ENCODE measurements at regions not wholly inside any gene's neighbourhood (a gene's known extent, or its start where the extent isn't known, plus 50 kb on each side); places are given as distances from the start of the nearest gene placed in this dataset.

- Mint-ChIP-seq H3K4me1 (ENCODE audit: low read depth) (no peaks in the 10 kb centered on the region), H3K27ac (no peak overlapping the region), H3K9me3 (no peaks in the 10 kb centered on the region), H3K4me3 (no peak overlapping the region), H3K27me3 (no peaks in the 10 kb centered on the region), H3K36me3 (ENCODE audit: low read depth) (no peaks in the 10 kb centered on the region)
- TF ChIP-seq CTCF (IDR thresholded peaks at IDR 0.05) = no peak
- ATAC-seq (no peak), DNase-seq (no peak)
- ChIA-PET CTCF (no interaction called here), POLR2A (no interaction called here)
- intact Hi-C loops (cut with micrococcal nuclease) = no loop called here
Observed at GRCh38 chr6:154591234-154591633, 80.7 kb upstream of the CNKSR3 start.

GRCh38 chr6:154592199-154592860, 81.8 kb upstream of the CNKSR3 start:
- CTCF ChIA-PET = no interaction called here
- POLR2A ChIA-PET = no interaction called here
- no peak for DNase-seq

GRCh38 chr6:154593122-154593521, 82.6 kb upstream of the CNKSR3 start:
- H3K27ac Mint-ChIP-seq = no peak overlapping the region
- H3K27me3 Mint-ChIP-seq = no peaks in the 10 kb centered on the region
- ChIA-PET POLR2A (no interaction called here), CTCF (no interaction called here)
- H3K9me3 Mint-ChIP-seq = no peaks in the 10 kb centered on the region
- TF ChIP-seq CTCF (IDR thresholded peaks at IDR 0.05) = no peak
- intact Hi-C loops (cut with micrococcal nuclease) = no loop called here
- no peaks in the 10 kb centered on the region for H3K4me1 Mint-ChIP-seq (ENCODE audit: low read depth)
- no peak overlapping the region for H3K4me3 Mint-ChIP-seq
- ATAC-seq (no peak), DNase-seq (no peak)
- H3K36me3 Mint-ChIP-seq (ENCODE audit: low read depth) = no peaks in the 10 kb centered on the region

More at GRCh38 chr6:154592199-154592860, 81.8 kb upstream of the CNKSR3 start:
- Mint-ChIP-seq H3K9me3 (no peaks in the 10 kb centered on the region), H3K36me3 (ENCODE audit: low read depth) (no peaks in the 10 kb centered on the region), H3K27ac (no peak overlapping the region), H3K4me1 (ENCODE audit: low read depth) (no peaks in the 10 kb centered on the region), H3K27me3 (no peaks in the 10 kb centered on the region), H3K4me3 (no peak overlapping the region)
- TF ChIP-seq CTCF (IDR thresholded peaks at IDR 0.05) = no peak
- ATAC-seq = no peak
- intact Hi-C loops (cut with micrococcal nuclease) = no loop called here

- ChIA-PET POLR2A (interaction anchor here (1.7 kb wide), 1 partner anchor 10 kb away, joined by 5 read pairs; no protein-coding TSS in a partner anchor), CTCF (interaction anchor here (1.1 kb wide), 2 partner anchors 11 to 14 kb away, joined by 3 read pairs; no protein-coding TSS in a partner anchor)
- no peak overlapping the region for H3K4me3 Mint-ChIP-seq
- intact Hi-C loops (cut with micrococcal nuclease) = no loop called here
- no peaks in the 10 kb centered on the region for H3K9me3 Mint-ChIP-seq
- H3K36me3 Mint-ChIP-seq (ENCODE audit: low read depth) = no peaks in the 10 kb centered on the region
- H3K27ac Mint-ChIP-seq = no peak overlapping the region
- no peak for ATAC-seq
- H3K27me3 Mint-ChIP-seq = no peaks in the 10 kb centered on the region
- no peak for DNase-seq
- TF ChIP-seq CTCF (IDR thresholded peaks at IDR 0.05) = no peak
- H3K4me1 Mint-ChIP-seq (ENCODE audit: low read depth) = peaks cover 5% of the 10 kb centered on the region
Observed at GRCh38 chr6:154594496-154595198, 84.2 kb upstream of the CNKSR3 start.

- DNase-seq = no peak
- Mint-ChIP-seq H3K27ac (no peak overlapping the region), H3K9me3 (no peaks in the 10 kb centered on the region), H3K36me3 (ENCODE audit: low read depth) (no peaks in the 10 kb centered on the region), H3K4me3 (no peak overlapping the region), H3K4me1 (ENCODE audit: low read depth) (peaks cover 5% of the 10 kb centered on the region), H3K27me3 (no peaks in the 10 kb centered on the region)
- POLR2A ChIA-PET = interaction anchor here (1.7 kb wide), 1 partner anchor 11 kb away, joined by 5 read pairs; no protein-coding TSS in a partner anchor
- no peak for TF ChIP-seq CTCF (IDR thresholded peaks at IDR 0.05)
- intact Hi-C loops (cut with micrococcal nuclease) = no loop called here
- CTCF ChIA-PET = interaction anchor here (1.1 kb wide), 4 partner anchors 10 to 23 kb away, joined by 3 to 4 read pairs (median 3); no protein-coding TSS in a partner anchor
- no peak for ATAC-seq
Observed at GRCh38 chr6:154595538-154595937, 85.1 kb upstream of the CNKSR3 start.
